ENCODE measurements at regions not wholly inside any gene's neighbourhood (a gene's known extent, or its start where the extent isn't known, plus 50 kb on each side); places are given as distances from the start of the nearest gene placed in this dataset.

GRCh38 chr3:4162096-4162495, 141.1 kb upstream of the SETMAR start:
- Histone ChIP-seq H2AK5ac (ENCODE audit: low read depth, low read length) (no peak overlapping the region), H3K4me3 (ENCODE audit: insufficient read depth, low read depth, low read length) (no peak overlapping the region), H3K14ac (replicated peaks; ENCODE audit: low read depth, low read length) (no peak overlapping the region), H3K56ac (ENCODE audit: extremely low read depth, insufficient read depth, low read length) (no peak overlapping the region), H3K23ac (ENCODE audit: low read depth, low read length) (no peak overlapping the region), H2BK20ac (ENCODE audit: low read depth, low read length) (no peak overlapping the region), H2BK120ac (ENCODE audit: low read depth, low read length) (no peak overlapping the region), H3K27me3 (ENCODE audit: control insufficient read depth, insufficient read depth, low read length) (no peaks in the 10 kb centered on the region), H3K27ac (ENCODE audit: insufficient read depth, low read length) (no peak overlapping the region), H3K4me2 (ENCODE audit: low read depth, low read length) (no peak overlapping the region), H4K8ac (ENCODE audit: low read depth in 2 of 2, low read length in 2 of 2) (no peak overlapping the region), H3K9ac (ENCODE audit: low read depth, low read length) (no peak overlapping the region), H4K5ac (ENCODE audit: low read depth, low read length) (no peak overlapping the region), H3K4ac (ENCODE audit: low read depth, low read length) (no peak overlapping the region), H2BK5ac (ENCODE audit: low read depth, low read length, poor library complexity, severe bottlenecking) (no peak overlapping the region), H4K91ac (ENCODE audit: insufficient read depth, low read depth, low read length) (no peak overlapping the region), H3K36me3 (ENCODE audit: control insufficient read depth, insufficient read depth, low read length) (no peaks in the 10 kb centered on the region), H2AK9ac (replicated peaks; ENCODE audit: low read depth, low read length, poor library complexity) (no peak overlapping the region), H3K9me3 (ENCODE audit: control insufficient read depth, insufficient read depth, low read length) (peaks cover 14% of the 10 kb centered on the region), H2AFZ (replicated peaks; ENCODE audit: low read length, poor library complexity) (no peak overlapping the region), H3K9me1 (ENCODE audit: insufficient read depth, low read length) (no peaks in the 10 kb centered on the region), H3K18ac (ENCODE audit: low read depth, low read length) (no peak overlapping the region), H2BK15ac (ENCODE audit: low read depth, low read length) (no peak overlapping the region), H3K79me1 (ENCODE audit: low read depth in 1 of 2, low read length in 2 of 2) (no peaks in the 10 kb centered on the region), H3K4me1 (ENCODE audit: control insufficient read depth, insufficient read depth, low read length) (no peaks in the 10 kb centered on the region), H4K20me1 (ENCODE audit: insufficient read depth, low read length) (no peaks in the 10 kb centered on the region)
- no TSS peak for BruUV-seq (replicated peaks)
- dilution Hi-C loops (cut with HindIII; ENCODE audit: low sequenced_read_pairs, unreplicated experiment): no loop called here
- ATAC-seq (ENCODE audit: low read depth) (no peak), DNase-seq (no peak)
- POLR2A ChIA-PET (ENCODE audit: unreplicated experiment): no interaction called here
- no peak for TF ChIP-seq RCOR1 (IDR thresholded peaks at IDR 0.05; ENCODE audit: insufficient replicate concordance, low read length)
- no peak for TF ChIP-seq ELK1 (IDR thresholded peaks at IDR 0.05; ENCODE audit: borderline replicate concordance, low read depth, low read length)
- TF ChIP-seq MXI1 (IDR thresholded peaks at IDR 0.05; ENCODE audit: borderline replicate concordance, low read depth, low read length): no peak
- TF ChIP-seq USF2 (IDR thresholded peaks at IDR 0.05; ENCODE audit: low read depth, low read length): no peak
- no peak for TF ChIP-seq CTCF (conservative IDR thresholded peaks at IDR 0.05; ENCODE audit: low read depth, low read length)
- TF ChIP-seq CHD1 (IDR thresholded peaks at IDR 0.05; ENCODE audit: low read depth, low read length): no peak
- TF ChIP-seq RFX5 (IDR thresholded peaks at IDR 0.05; ENCODE audit: low read depth, low read length): no peak
- TF ChIP-seq FOS (IDR thresholded peaks at IDR 0.05; ENCODE audit: low read depth, low read length): no peak
- TF ChIP-seq SMC3 (IDR thresholded peaks at IDR 0.05; ENCODE audit: low read depth, low read length): no peak
- TF ChIP-seq MAFK (IDR thresholded peaks at IDR 0.05; ENCODE audit: low read depth, low read length): no peak
- TF ChIP-seq BHLHE40 (IDR thresholded peaks at IDR 0.05; ENCODE audit: low read depth, low read length): no peak
- no peak for TF ChIP-seq CEBPB (IDR thresholded peaks at IDR 0.05; ENCODE audit: low read depth, low read length)
- no peak for TF ChIP-seq POLR2A (IDR thresholded peaks at IDR 0.05; ENCODE audit: low read depth, low read length)
- TF ChIP-seq MAZ (IDR thresholded peaks at IDR 0.05; ENCODE audit: borderline replicate concordance, low read depth, low read length): no peak
- TF ChIP-seq NFE2L2 (IDR thresholded peaks at IDR 0.05; ENCODE audit: low read depth, low read length): no peak
- no peak for TF ChIP-seq RAD21 (IDR thresholded peaks at IDR 0.05; ENCODE audit: low read length)
- in situ Hi-C loops (cut with MboI; ENCODE audit: low sequenced_read_pairs): no loop called here
- CTCF ChIA-PET: no interaction called here
- no CpG with 5 or more reads among the region's 1 CpG for WGBS, 2 experiments (ENCODE audit: extremely low coverage in 2 of 2, insufficient read length in 1 of 2)
- intact Hi-C loops (cut with micrococcal nuclease): no loop called here

Data from IMR-90 (cell line).